Osteoblast (primary cell): ENCODE measurements at regions not wholly inside any gene's neighbourhood (a gene's known extent, or its start where the extent isn't known, plus 50 kb on each side); places are given as distances from the start of the nearest gene placed in this dataset.

Experiments
- DNase-seq: peaks from one replicate; pipeline ENCODE4 v3.0.0; 2011; ENCODE audit warnings: low spot score, mixed read lengths; ENCODE audit not compliant: insufficient read length; ENCODE audit errors: missing footprints
- H2AFZ ChIP-seq: 2 replicates; pipeline ENCODE4 v1.6.0; 2011; ENCODE audit warnings: mild to moderate bottlenecking, low read length
- H3K27ac ChIP-seq: 2 replicates; pipeline ENCODE4 v1.5.1; 2011; ENCODE audit warnings: mild to moderate bottlenecking, low read depth, low read length, moderate library complexity
- H3K27me3 ChIP-seq: 2 replicates; pipeline ENCODE4 v1.6.0; 2012; ENCODE audit warnings: mild to moderate bottlenecking, control low read depth, inconsistent platforms, low read length, moderate library complexity; ENCODE audit not compliant: insufficient read depth
- H3K36me3 ChIP-seq: 2 replicates; pipeline ENCODE4 v1.5.1; 2011; ENCODE audit warnings: mild to moderate bottlenecking, low read length, control low read depth, moderate library complexity; ENCODE audit not compliant: insufficient read depth
- H3K4me1 ChIP-seq: 2 replicates; pipeline ENCODE4 v1.5.1; 2011; ENCODE audit warnings: mild to moderate bottlenecking, low read length, control low read depth, moderate library complexity; ENCODE audit not compliant: insufficient read depth
- H3K4me2 ChIP-seq: 2 replicates; pipeline ENCODE4 v1.6.0; 2011; ENCODE audit warnings: mild to moderate bottlenecking, low read length; ENCODE audit not compliant: insufficient read depth
- H3K4me3 ChIP-seq: fragments of 200-600 bp; sonication (generic); 3 replicates; pipeline ENCODE4 v1.5.1; 2012; ENCODE audit warnings: mild to moderate bottlenecking, low read length, inconsistent platforms; ENCODE audit not compliant: insufficient read depth
- H3K79me2 ChIP-seq: 2 replicates; pipeline ENCODE4 v1.6.0; 2012; ENCODE audit warnings: mild to moderate bottlenecking, low read length, control low read depth, inconsistent platforms; ENCODE audit not compliant: insufficient read depth
- H3K9me3 ChIP-seq: 2 replicates; pipeline ENCODE4 v1.5.1; 2011; ENCODE audit warnings: low read depth, low read length, control low read depth
- H4K20me1 ChIP-seq: 2 replicates; pipeline ENCODE4 v1.6.0; 2012; ENCODE audit warnings: mild to moderate bottlenecking, low read length, control low read depth; ENCODE audit not compliant: insufficient read depth
- CTCF ChIP-seq: IDR thresholded peaks from 2 replicates; pipeline ENCODE4 v1.5.1; 2011; ENCODE audit warnings: mild to moderate bottlenecking, low read depth, low read length, moderate library complexity; ENCODE audit errors: extremely low read depth

DNA sequence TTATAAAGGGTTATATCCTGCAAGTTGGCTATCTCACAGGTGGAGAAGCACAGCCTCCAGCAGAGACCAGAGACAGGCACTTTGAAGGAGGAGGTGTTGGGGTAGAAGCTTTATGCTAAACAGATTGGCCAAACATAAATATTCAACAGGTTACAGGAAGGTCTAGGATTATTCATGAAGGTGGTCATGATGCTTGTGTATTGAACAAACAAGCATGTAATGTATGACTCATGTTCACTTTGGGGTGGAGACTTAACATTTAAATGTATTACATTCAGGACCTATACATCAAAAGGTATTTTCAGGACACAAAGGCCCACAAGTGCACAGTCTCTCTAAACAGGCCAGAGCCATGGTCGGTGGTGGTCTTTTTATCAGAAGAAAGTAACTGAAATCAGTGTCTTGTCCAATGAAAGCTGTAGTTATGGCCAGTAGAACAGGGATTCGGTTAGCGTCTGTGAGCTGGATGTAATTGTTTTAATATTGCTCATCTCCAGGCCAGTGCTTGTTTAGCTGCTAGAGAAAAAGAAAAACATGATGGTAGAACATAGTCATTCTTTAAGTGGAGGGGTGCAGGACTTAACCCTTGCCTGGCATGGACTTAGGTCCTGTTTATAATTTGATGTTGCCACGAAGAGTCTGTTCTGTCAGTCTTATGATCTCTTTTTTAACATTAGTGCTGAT, 555.2 kb upstream of the PCDH10 start:
- H3K36me3 ChIP-seq = no peaks in the 10 kb centered on the region
- no peak for TF ChIP-seq CTCF
- DNase-seq = no peak
- H3K27ac ChIP-seq = no peak overlapping the region
- H3K27me3 ChIP-seq = no peaks in the 10 kb centered on the region
- H3K79me2 ChIP-seq = no peaks in the 10 kb centered on the region
- no peaks in the 10 kb centered on the region for H3K9me3 ChIP-seq
- H3K4me2 ChIP-seq = no peak overlapping the region
- H3K4me1 ChIP-seq = no peaks in the 10 kb centered on the region
- no peak overlapping the region for H2AFZ ChIP-seq
- no peaks in the 10 kb centered on the region for H4K20me1 ChIP-seq
- H3K4me3 ChIP-seq = no peak overlapping the region

GRCh38 chr4:132596186-132596585, 552.9 kb upstream of the PCDH10 start:
- Histone ChIP-seq H3K4me3 (no peak overlapping the region), H3K4me2 (no peak overlapping the region), H3K4me1 (no peaks in the 10 kb centered on the region), H3K27ac (no peak overlapping the region), H3K36me3 (no peaks in the 10 kb centered on the region), H4K20me1 (no peaks in the 10 kb centered on the region), H3K27me3 (no peaks in the 10 kb centered on the region), H2AFZ (no peak overlapping the region), H3K9me3 (peaks cover 3% of the 10 kb centered on the region), H3K79me2 (no peaks in the 10 kb centered on the region)
- DNase-seq = no peak
- no peak for TF ChIP-seq CTCF

GRCh38 chr4:132605551-132605950, 543.5 kb upstream of the PCDH10 start:
- no peak for DNase-seq
- H3K36me3 ChIP-seq = no peaks in the 10 kb centered on the region
- TF ChIP-seq CTCF = no peak
- H3K27me3 ChIP-seq = no peaks in the 10 kb centered on the region
- no peak overlapping the region for H3K4me2 ChIP-seq
- H3K9me3 ChIP-seq = no peaks in the 10 kb centered on the region
- no peak overlapping the region for H3K4me3 ChIP-seq
- no peak overlapping the region for H3K27ac ChIP-seq
- H2AFZ ChIP-seq = no peak overlapping the region
- H3K4me1 ChIP-seq = no peaks in the 10 kb centered on the region
- H3K79me2 ChIP-seq = no peaks in the 10 kb centered on the region
- no peaks in the 10 kb centered on the region for H4K20me1 ChIP-seq

GRCh38 chr4:132614682-132615081, 534.4 kb upstream of the PCDH10 start:
- Histone ChIP-seq H3K9me3 (no peaks in the 10 kb centered on the region), H2AFZ (no peak overlapping the region), H4K20me1 (no peaks in the 10 kb centered on the region), H3K36me3 (no peaks in the 10 kb centered on the region), H3K27ac (no peak overlapping the region), H3K4me1 (no peaks in the 10 kb centered on the region), H3K79me2 (no peaks in the 10 kb centered on the region), H3K4me3 (no peak overlapping the region), H3K27me3 (no peaks in the 10 kb centered on the region), H3K4me2 (no peak overlapping the region)
- no peak for TF ChIP-seq CTCF
- no peak for DNase-seq
